NOMO-1 (cell line): ENCODE measurements at regions not wholly inside any gene's neighbourhood (a gene's known extent, or its start where the extent isn't known, plus 50 kb on each side); places are given as distances from the start of the nearest gene placed in this dataset.

Source experiments
- DNase-seq, 2 experiments: peaks; one replicate each; lab custom pipeline; 2025; ENCODE audit not compliant: unreplicated experiment in 2 of 2; lab: John Stamatoyannopoulos, UW

- no peak for DNase-seq
These were observed 167.2 kb upstream of the SERTAD2 start for GRCh38 chr2:64820901-64821300.

- no peak for DNase-seq
These were observed 165.4 kb upstream of the SLC1A4 start for GRCh38 chr2:64823794-64824193.

GRCh38 chr2:64825831-64826491 lies 163.2 kb upstream of the SLC1A4 start:
- DNase-seq = peak in 1 of 2 experiments; percentile 20

- DNase-seq = no peak
These were observed 162.5 kb upstream of the SLC1A4 start for GRCh38 chr2:64826703-64827102.

- no peak for DNase-seq
These were observed 160.9 kb upstream of the SLC1A4 start for GRCh38 chr2:64828261-64828660.

- DNase-seq = no peak
These were observed 159.7 kb upstream of the SLC1A4 start for GRCh38 chr2:64829525-64829924.

GRCh38 chr2:64831134-64831976 lies 157.8 kb upstream of the SLC1A4 start:
- DNase-seq = peak; percentile 67 to 85

- no peak for DNase-seq
These were observed 157.2 kb upstream of the SLC1A4 start for GRCh38 chr2:64831977-64832328.

- DNase-seq = no peak
These were observed 156.3 kb upstream of the SLC1A4 start for GRCh38 chr2:64832936-64833335.

- DNase-seq = no peak
These were observed 152.6 kb upstream of the SLC1A4 start for GRCh38 chr2:64836566-64836965.

- no peak for DNase-seq
These were observed 152.0 kb upstream of the SLC1A4 start for GRCh38 chr2:64837116-64837731.

- DNase-seq = peak; percentile 60 to 74
These were observed 151.1 kb upstream of the SLC1A4 start for GRCh38 chr2:64837925-64838641.

GRCh38 chr2:64838817-64839216 lies 150.4 kb upstream of the SLC1A4 start:
- peak in 1 of 2 experiments; percentile 11 for DNase-seq

GRCh38 chr2:64839844-64840243 lies 149.4 kb upstream of the SLC1A4 start:
- peak; percentile 44 to 49 for DNase-seq

GRCh38 chr2:64840426-64840881 lies 148.7 kb upstream of the SLC1A4 start:
- peak in 1 of 2 experiments; percentile 40 for DNase-seq

- peak; percentile 74 to 94 for DNase-seq
These were observed 147.7 kb upstream of the SLC1A4 start for GRCh38 chr2:64841461-64841860.

- no peak for DNase-seq
These were observed 147.2 kb upstream of the SLC1A4 start for GRCh38 chr2:64842030-64842429.

GRCh38 chr2:64844087-64844486 lies 145.1 kb upstream of the SLC1A4 start:
- no peak for DNase-seq

- DNase-seq = no peak
These were observed 143.8 kb upstream of the SLC1A4 start for GRCh38 chr2:64845273-64845905.

- peak; percentile 22 to 47 for DNase-seq
These were observed 143.0 kb upstream of the SLC1A4 start for GRCh38 chr2:64846177-64846576.
